ENCODE measurements at regions not wholly inside any gene's neighbourhood (a gene's known extent, or its start where the extent isn't known, plus 50 kb on each side); places are given as distances from the start of the nearest gene placed in this dataset.

DNA sequence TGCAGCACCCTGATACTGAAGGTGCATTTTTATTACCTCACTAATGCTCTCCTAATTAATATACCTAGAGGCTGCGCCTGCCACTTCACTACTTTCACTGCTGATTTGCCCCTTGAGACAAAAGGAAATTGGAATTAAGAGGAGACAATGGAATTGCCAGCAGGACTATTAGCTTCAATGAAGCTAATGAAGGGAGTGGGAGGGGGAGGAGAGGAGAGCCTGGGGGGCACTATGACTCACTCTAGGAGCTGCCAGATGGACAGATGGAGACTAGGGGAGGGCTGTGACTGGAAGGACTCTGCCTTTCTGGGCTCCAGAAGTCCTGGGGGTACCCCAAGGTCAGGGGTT, 102.8 kb upstream of the DRD2 start:
- TF ChIP-seq, protein P1, sequence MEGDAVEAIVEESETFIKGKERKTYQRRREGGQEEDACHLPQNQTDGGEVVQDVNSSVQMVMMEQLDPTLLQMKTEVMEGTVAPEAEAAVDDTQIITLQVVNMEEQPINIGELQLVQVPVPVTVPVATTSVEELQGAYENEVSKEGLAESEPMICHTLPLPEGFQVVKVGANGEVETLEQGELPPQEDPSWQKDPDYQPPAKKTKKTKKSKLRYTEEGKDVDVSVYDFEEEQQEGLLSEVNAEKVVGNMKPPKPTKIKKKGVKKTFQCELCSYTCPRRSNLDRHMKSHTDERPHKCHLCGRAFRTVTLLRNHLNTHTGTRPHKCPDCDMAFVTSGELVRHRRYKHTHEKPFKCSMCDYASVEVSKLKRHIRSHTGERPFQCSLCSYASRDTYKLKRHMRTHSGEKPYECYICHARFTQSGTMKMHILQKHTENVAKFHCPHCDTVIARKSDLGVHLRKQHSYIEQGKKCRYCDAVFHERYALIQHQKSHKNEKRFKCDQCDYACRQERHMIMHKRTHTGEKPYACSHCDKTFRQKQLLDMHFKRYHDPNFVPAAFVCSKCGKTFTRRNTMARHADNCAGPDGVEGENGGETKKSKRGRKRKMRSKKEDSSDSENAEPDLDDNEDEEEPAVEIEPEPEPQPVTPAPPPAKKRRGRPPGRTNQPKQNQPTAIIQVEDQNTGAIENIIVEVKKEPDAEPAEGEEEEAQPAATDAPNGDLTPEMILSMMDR (IDR thresholded peaks at IDR 0.05; ENCODE audit: low read depth, low read length) = no peak
- TF ChIP-seq POLR2A (IDR thresholded peaks at IDR 0.05; ENCODE audit: extremely low read depth, insufficient read length) = no peak

Data from NB4 (cell line).